Peyer's patch (tissue), 4 donors: ENCODE measurements at regions not wholly inside any gene's neighbourhood (a gene's known extent, or its start where the extent isn't known, plus 50 kb on each side); places are given as distances from the start of the nearest gene placed in this dataset.

ENCODE experiments used
- CTCF ChIP-seq, 6 experiments: fragments of 450-650 bp in 4 of 6; fragments of 200-600 bp in 2 of 6; sonication (generic) in 1 of 6; IDR thresholded peaks; one replicate each; pipeline ENCODE4 v1.5.1; 2017 to 2019; ENCODE audit warnings: antibody characterized with exemption in 6 of 6, mild to moderate bottlenecking in 3 of 6, moderate library complexity in 1 of 6
- POLR2A ChIP-seq, 2 donors: fragments of 450-650 bp; IDR thresholded peaks; one replicate each; pipeline ENCODE4 v1.5.1; 2017; ENCODE audit warnings: antibody characterized with exemption in 2 of 2, mild to moderate bottlenecking in 2 of 2, moderate library complexity in 2 of 2

DNA sequence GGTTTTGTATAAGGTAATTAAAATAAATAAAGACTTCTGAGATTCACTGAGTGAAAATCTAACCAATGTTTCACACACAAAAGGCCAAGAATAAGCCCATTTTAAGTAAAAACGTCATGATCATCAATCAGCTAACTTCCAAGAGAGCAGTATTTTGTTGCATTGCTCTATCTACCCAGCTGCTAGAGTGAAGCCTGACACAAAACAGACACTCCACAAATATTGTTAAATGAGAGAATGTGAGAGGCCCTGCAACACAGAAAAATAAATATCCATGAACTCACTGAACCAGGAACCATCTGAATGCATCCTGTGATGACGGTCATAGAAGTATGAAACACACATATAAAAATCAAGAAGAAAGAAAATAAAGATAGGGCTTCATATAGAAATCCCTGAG is 358.6 kb upstream of the TMTC1 start:
- TF ChIP-seq POLR2A (IDR thresholded peaks at IDR 0.05): no peak
- TF ChIP-seq CTCF (IDR thresholded peaks at IDR 0.05): no peak
